Naive thymus-derived CD4-positive, alpha-beta T cell (primary cell): ENCODE measurements at regions not wholly inside any gene's neighbourhood (a gene's known extent, or its start where the extent isn't known, plus 50 kb on each side); places are given as distances from the start of the nearest gene placed in this dataset.

Source experiments
- ATAC-seq: fragments of 150-1000 bp; cut with Tn5 transposase; 2 replicates; pipeline ENCODE4 v1.10.0; 2021; ENCODE audit warnings: mild to moderate bottlenecking, moderate library complexity
- CTCF ChIA-PET: fragments of 350-600 bp; sonication (Branson Sonifier 250); formaldehyde crosslinking; loops from one replicate; lab custom pipeline; 2021; ENCODE audit warnings: antibody characterized with exemption; lab: Charles Lee
- POLR2A ChIA-PET: fragments of 350-600 bp; sonication (Branson Sonifier 250); formaldehyde crosslinking; loops from one replicate; lab custom pipeline; 2021; ENCODE audit warnings: antibody characterized with exemption, inconsistent platforms; lab: Charles Lee
- DNase-seq, 9 donors: peaks; one replicate each; pipeline versions ENCODE4 v3.0.0 to v3.0.0-alpha.2; 2020 to 2022; ENCODE audit warnings: mixed read lengths in 1 of 9
- H3K27ac ChIP-seq: one replicate; pipeline ENCODE4 v1.7.0; 2013; ENCODE audit warnings: mild to moderate bottlenecking, low read depth, low read length, moderate library complexity
- H3K27me3 ChIP-seq, 2 donors: one replicate each; pipeline ENCODE4 v1.7.0; 2013; ENCODE audit warnings: low read length in 2 of 2, mild to moderate bottlenecking in 2 of 2, moderate library complexity in 2 of 2; ENCODE audit not compliant: control insufficient read depth in 2 of 2, insufficient read depth in 2 of 2
- H3K36me3 ChIP-seq, 3 experiments: 1 replicate in 2 of 3; 2 replicates in 1 of 3; pipeline ENCODE4 v1.7.0; 2013; ENCODE audit warnings: low read length in 3 of 3, mild to moderate bottlenecking in 3 of 3, moderate library complexity in 1 of 3; ENCODE audit not compliant: insufficient read depth in 3 of 3, control insufficient read depth in 2 of 3
- H3K4me1 ChIP-seq, 2 donors: one replicate each; pipeline ENCODE4 v1.7.0; 2013; ENCODE audit warnings: low read length in 2 of 2, mild to moderate bottlenecking in 2 of 2, moderate library complexity in 1 of 2; ENCODE audit not compliant: control insufficient read depth in 2 of 2, insufficient read depth in 2 of 2
- H3K4me3 ChIP-seq: 2 replicates; pipeline ENCODE4 v1.7.0; 2013; ENCODE audit warnings: mild to moderate bottlenecking, low read length
- H3K9me3 ChIP-seq, 3 experiments: 1 replicate in 2 of 3; 2 replicates in 1 of 3; pipeline ENCODE4 v1.7.0; 2013; ENCODE audit warnings: low read length in 3 of 3; ENCODE audit not compliant: control insufficient read depth in 2 of 3
- H3K27ac Mint-ChIP-seq, 9 donors: one replicate each; pipeline ENCODE4 v1.8.0; 2020 to 2022; ENCODE audit warnings: mixed read lengths in 9 of 9, mild to moderate bottlenecking in 8 of 9, moderate library complexity in 5 of 9, inconsistent platforms in 2 of 9
- H3K27me3 Mint-ChIP-seq, 5 donors: one replicate each; pipeline ENCODE4 v1.8.0; 2021 to 2022; ENCODE audit warnings: mixed read lengths in 5 of 5, mild to moderate bottlenecking in 1 of 5
- H3K36me3 Mint-ChIP-seq, 5 donors: one replicate each; pipeline ENCODE4 v1.8.0; 2020 to 2022; ENCODE audit warnings: mixed read lengths in 5 of 5, mild to moderate bottlenecking in 3 of 5, inconsistent platforms in 1 of 5
- H3K4me1 Mint-ChIP-seq, 7 donors: one replicate each; pipeline ENCODE4 v1.8.0; 2020 to 2022; ENCODE audit warnings: mixed read lengths in 7 of 7, mild to moderate bottlenecking in 3 of 7, inconsistent platforms in 1 of 7
- H3K4me3 Mint-ChIP-seq, 10 donors: one replicate each; pipeline ENCODE4 v1.8.0; 2020 to 2022; ENCODE audit warnings: mild to moderate bottlenecking in 10 of 10, mixed read lengths in 10 of 10, moderate library complexity in 6 of 10, inconsistent platforms in 2 of 10
- H3K9me3 Mint-ChIP-seq, 11 donors: one replicate each; pipeline ENCODE4 v1.8.0; 2020 to 2022; ENCODE audit warnings: mixed read lengths in 11 of 11, mild to moderate bottlenecking in 4 of 11, inconsistent platforms in 1 of 11, moderate library complexity in 1 of 11
- intact Hi-C, 2 donors: fragments of 100-400 bp; cut with micrococcal nuclease; formaldehyde crosslinking; loops; one replicate each; pipeline ENCODE4 v1.15.1; 2023

- intact Hi-C loops, result no loop called here
- ChIA-PET CTCF (no interaction called here), POLR2A (no interaction called here)
- no peaks in the 10 kb centered on the region for H3K4me1 ChIP-seq
- H3K4me3 ChIP-seq, result no peak overlapping the region
- H3K4me3 Mint-ChIP-seq, result no peak overlapping the region
- H3K4me1 Mint-ChIP-seq, result no peaks in the 10 kb centered on the region
- DNase-seq, result no peak
- no peaks in the 10 kb centered on the region for H3K36me3 ChIP-seq
- ATAC-seq, result no peak
- no peak overlapping the region for H3K27ac Mint-ChIP-seq
- H3K9me3 ChIP-seq, result no peaks in the 10 kb centered on the region
- no peaks in the 10 kb centered on the region for H3K27me3 Mint-ChIP-seq
- H3K27ac ChIP-seq, result no peak overlapping the region
- peaks cover 0 to 11% (median 2%) of the 10 kb centered on the region in 5 donors for H3K36me3 Mint-ChIP-seq
- no peaks in the 10 kb centered on the region for H3K9me3 Mint-ChIP-seq
- H3K27me3 ChIP-seq, result no peaks in the 10 kb centered on the region
These were observed 53.5 kb downstream of the PAGE2 start for GRCh38 chrX:55142206-55142918.

- Mint-ChIP-seq H3K27me3 (no peaks in the 10 kb centered on the region), H3K9me3 (no peaks in the 10 kb centered on the region), H3K36me3 (peaks cover 0 to 11% (median 2%) of the 10 kb centered on the region in 5 donors), H3K4me1 (no peaks in the 10 kb centered on the region), H3K27ac (no peak overlapping the region), H3K4me3 (no peak overlapping the region)
- DNase-seq, result no peak
- H3K27ac ChIP-seq, result no peak overlapping the region
- H3K27me3 ChIP-seq, result no peaks in the 10 kb centered on the region
- no peaks in the 10 kb centered on the region for H3K9me3 ChIP-seq
- H3K4me1 ChIP-seq, result no peaks in the 10 kb centered on the region
- H3K36me3 ChIP-seq, result no peaks in the 10 kb centered on the region
- intact Hi-C loops, result no loop called here
- ATAC-seq, result no peak
- no peak overlapping the region for H3K4me3 ChIP-seq
- CTCF ChIA-PET, result no interaction called here
- POLR2A ChIA-PET, result no interaction called here
These were observed 54.1 kb downstream of the PAGE2 start for GRCh38 chrX:55142919-55143310.

- no peaks in the 10 kb centered on the region for H3K4me1 ChIP-seq
- no peak overlapping the region for H3K4me3 ChIP-seq
- no peak for ATAC-seq
- H3K9me3 ChIP-seq, result no peaks in the 10 kb centered on the region
- no peaks in the 10 kb centered on the region for H3K27me3 ChIP-seq
- Mint-ChIP-seq H3K27me3 (no peaks in the 10 kb centered on the region), H3K4me3 (no peak overlapping the region), H3K4me1 (no peaks in the 10 kb centered on the region), H3K9me3 (no peaks in the 10 kb centered on the region), H3K36me3 (peaks cover 0 to 11% (median 2%) of the 10 kb centered on the region in 5 donors), H3K27ac (no peak overlapping the region)
- POLR2A ChIA-PET, result no interaction called here
- intact Hi-C loops, result no loop called here
- CTCF ChIA-PET, result no interaction called here
- H3K36me3 ChIP-seq, result no peaks in the 10 kb centered on the region
- H3K27ac ChIP-seq, result no peak overlapping the region
- DNase-seq, result no peak
These were observed 54.8 kb downstream of the PAGE2 start for GRCh38 chrX:55143621-55144020.

GRCh38 chrX:55144697-55145096, 55.9 kb downstream of the PAGE2 start:
- Histone ChIP-seq H3K9me3 (no peaks in the 10 kb centered on the region), H3K36me3 (no peaks in the 10 kb centered on the region), H3K27me3 (no peaks in the 10 kb centered on the region), H3K4me3 (no peak overlapping the region), H3K4me1 (no peaks in the 10 kb centered on the region), H3K27ac (no peak overlapping the region)
- H3K27me3 Mint-ChIP-seq, result no peaks in the 10 kb centered on the region
- ATAC-seq (no peak), DNase-seq (no peak)
- no peaks in the 10 kb centered on the region for H3K4me1 Mint-ChIP-seq
- no peak overlapping the region for H3K4me3 Mint-ChIP-seq
- no peaks in the 10 kb centered on the region for H3K9me3 Mint-ChIP-seq
- H3K27ac Mint-ChIP-seq, result no peak overlapping the region
- POLR2A ChIA-PET, result no interaction called here
- CTCF ChIA-PET, result no interaction called here
- intact Hi-C loops, result no loop called here
- H3K36me3 Mint-ChIP-seq, result peaks cover 0 to 11% (median 2%) of the 10 kb centered on the region in 5 donors

DNA sequence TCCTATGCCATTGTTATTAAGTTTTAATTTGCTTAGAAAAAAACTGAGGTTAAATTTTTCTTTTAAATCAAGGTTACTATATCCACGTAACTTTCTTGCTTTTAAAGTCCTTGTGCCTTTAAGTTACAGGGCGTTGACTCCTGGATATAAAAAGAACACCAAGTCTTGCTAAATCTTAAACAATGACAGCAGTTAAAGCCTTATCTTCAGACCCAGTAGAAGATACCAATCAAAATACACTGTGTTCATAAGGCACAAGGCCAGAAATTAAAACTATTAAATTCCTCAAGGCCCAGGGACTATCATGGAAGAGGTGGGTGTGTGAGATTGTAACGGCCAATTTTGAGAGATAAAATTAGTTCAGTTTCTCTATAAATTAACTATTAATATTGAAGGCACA, 60.4 kb downstream of the PAGE2 start:
- Mint-ChIP-seq H3K9me3 (no peaks in the 10 kb centered on the region), H3K4me3 (no peak overlapping the region), H3K27ac (no peak overlapping the region), H3K36me3 (peaks cover 0 to 8% (median 0%) of the 10 kb centered on the region in 5 donors), H3K4me1 (no peaks in the 10 kb centered on the region), H3K27me3 (no peaks in the 10 kb centered on the region)
- intact Hi-C loops, result no loop called here
- DNase-seq (no peak), ATAC-seq (no peak)
- POLR2A ChIA-PET, result no interaction called here
- Histone ChIP-seq H3K36me3 (no peaks in the 10 kb centered on the region), H3K9me3 (no peaks in the 10 kb centered on the region), H3K27me3 (no peaks in the 10 kb centered on the region), H3K27ac (no peak overlapping the region), H3K4me3 (no peak overlapping the region), H3K4me1 (no peaks in the 10 kb centered on the region)
- CTCF ChIA-PET, result no interaction called here

DNA sequence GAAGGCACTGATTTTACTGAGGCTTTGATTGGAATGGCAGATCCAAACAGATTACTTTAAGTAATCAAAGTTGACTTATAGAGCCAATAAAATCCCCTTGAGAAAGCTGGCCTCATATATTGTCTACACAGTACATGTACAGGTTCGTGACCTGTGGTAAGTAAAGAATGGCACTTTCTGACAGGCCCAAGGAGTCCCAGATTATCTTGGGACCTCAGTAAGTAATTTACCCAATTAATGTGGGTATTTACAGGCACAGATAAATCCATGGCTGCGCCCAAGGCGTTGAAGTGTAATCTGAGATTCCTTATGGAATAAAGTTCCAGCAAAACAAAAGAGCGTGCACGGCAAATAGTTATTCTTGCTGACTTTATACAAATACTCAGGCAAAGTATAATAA, 62.4 kb downstream of the PAGE2 start:
- CTCF ChIA-PET, result no interaction called here
- no peak overlapping the region for H3K27ac Mint-ChIP-seq
- intact Hi-C loops, result no loop called here

DNA sequence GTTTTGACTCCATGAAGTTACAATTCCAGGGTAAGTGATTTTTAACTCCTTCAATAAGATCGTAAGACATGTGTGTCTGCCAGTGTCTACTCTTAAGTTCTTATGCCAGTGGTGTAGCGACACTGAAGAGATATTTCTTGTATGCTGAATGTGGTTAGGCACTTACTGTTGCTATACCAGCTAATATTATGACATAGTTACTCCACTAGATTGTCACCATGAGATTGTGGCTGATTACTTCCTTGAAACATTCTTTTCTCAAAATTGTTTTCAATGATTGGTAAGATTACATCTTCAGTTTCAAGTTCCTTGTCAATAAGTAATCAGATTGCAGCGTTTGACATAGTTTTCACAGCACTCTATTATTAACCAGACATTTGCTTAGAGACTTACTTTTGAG, 60.6 kb upstream of the PAGE5 start:
- Histone ChIP-seq H3K4me3 (no peak overlapping the region), H3K36me3 (no peaks in the 10 kb centered on the region), H3K27me3 (no peaks in the 10 kb centered on the region), H3K4me1 (peaks cover 0 to 3% of the 10 kb centered on the region in 2 donors), H3K27ac (no peak overlapping the region), H3K9me3 (no peaks in the 10 kb centered on the region)
- H3K4me1 Mint-ChIP-seq, result peaks cover 6 to 13% (median 12%) of the 10 kb centered on the region in 7 donors
- peak overlapping the region in 2 of 10 donors; percentile 30 to 93 for H3K4me3 Mint-ChIP-seq
- no peak overlapping the region for H3K27ac Mint-ChIP-seq
- ChIA-PET POLR2A (interaction anchor here (1.7 kb wide), 1 partner anchor 329 kb away, joined by 4 read pairs; no protein-coding TSS in a partner anchor), CTCF (no interaction called here)
- H3K27me3 Mint-ChIP-seq, result peaks cover 0 to 6% (median 0%) of the 10 kb centered on the region in 5 donors
- no peak for ATAC-seq
- intact Hi-C loops, result no loop called here
- peaks cover 0 to 6% (median 0%) of the 10 kb centered on the region in 5 donors for H3K36me3 Mint-ChIP-seq
- H3K9me3 Mint-ChIP-seq, result peaks cover 0 to 3% (median 0%) of the 10 kb centered on the region in 11 donors
- no peak for DNase-seq

More for the DNA sequence above, 62.4 kb downstream of the PAGE2 start:
- Histone ChIP-seq H3K4me1 (no peaks in the 10 kb centered on the region), H3K4me3 (no peak overlapping the region), H3K27ac (no peak overlapping the region), H3K27me3 (no peaks in the 10 kb centered on the region), H3K36me3 (no peaks in the 10 kb centered on the region), H3K9me3 (no peaks in the 10 kb centered on the region)
- Mint-ChIP-seq H3K4me3 (no peak overlapping the region), H3K27me3 (no peaks in the 10 kb centered on the region), H3K36me3 (peaks cover 0 to 9% (median 0%) of the 10 kb centered on the region in 5 donors), H3K9me3 (no peaks in the 10 kb centered on the region), H3K4me1 (peaks cover 0 to 6% (median 0%) of the 10 kb centered on the region in 7 donors)
- DNase-seq (no peak), ATAC-seq (no peak)
- POLR2A ChIA-PET, result no interaction called here
